ENCODE measurements at regions not wholly inside any gene's neighbourhood (a gene's known extent, or its start where the extent isn't known, plus 50 kb on each side); places are given as distances from the start of the nearest gene placed in this dataset.

DNA sequence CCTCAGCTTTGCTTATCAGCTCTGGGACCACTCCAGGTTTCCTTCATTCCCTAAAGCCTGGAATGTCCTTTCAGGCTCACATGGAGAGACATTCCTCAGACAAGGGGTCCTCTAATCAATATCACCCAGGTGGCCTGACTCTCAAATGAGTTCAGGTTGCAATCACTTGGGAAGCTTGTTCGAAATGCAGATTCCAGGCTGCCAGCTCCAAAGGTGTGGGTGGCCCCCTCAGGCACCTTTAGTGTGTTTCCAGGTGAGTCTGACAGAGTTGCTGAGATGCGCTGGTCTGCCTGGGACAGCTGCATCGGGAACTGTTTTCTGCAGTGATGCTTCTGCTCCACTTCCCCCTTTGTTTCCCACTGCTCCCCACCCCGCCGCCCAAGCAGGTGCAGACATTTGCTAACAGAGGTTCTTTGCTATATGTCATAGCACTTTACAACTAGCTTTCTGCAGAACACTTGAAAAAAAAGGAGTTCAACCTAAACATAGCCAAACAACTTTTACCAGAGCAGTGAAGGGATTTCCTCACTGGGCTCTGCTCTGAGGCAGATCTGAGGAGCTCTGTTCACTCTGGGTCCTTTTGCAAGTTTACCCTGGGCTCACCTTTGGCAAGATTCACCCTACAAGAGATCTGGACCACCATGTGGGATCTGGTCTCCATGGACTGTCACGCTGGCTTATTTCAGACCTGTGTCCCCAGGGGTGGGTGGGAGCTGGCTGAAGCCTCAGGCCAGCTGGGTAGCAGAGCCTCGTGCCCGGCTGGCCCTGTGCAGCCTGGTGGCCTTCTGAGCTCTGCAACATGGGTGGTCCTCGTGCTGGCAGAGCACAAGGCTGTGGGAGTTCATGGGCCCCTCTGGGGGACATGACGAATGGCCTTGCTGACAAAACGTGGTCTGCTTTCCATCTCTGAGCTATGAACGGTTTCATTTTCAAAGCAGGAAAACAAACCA lies 539.6 kb downstream of the CCDC171 start:
- no peak for TF ChIP-seq CTCF (IDR thresholded peaks at IDR 0.05; ENCODE audit: borderline replicate concordance, insufficient read depth, low read depth, low read length)
- H3K4me3 ChIP-seq (ENCODE audit: low read depth, low read length), result no peak overlapping the region

DNA sequence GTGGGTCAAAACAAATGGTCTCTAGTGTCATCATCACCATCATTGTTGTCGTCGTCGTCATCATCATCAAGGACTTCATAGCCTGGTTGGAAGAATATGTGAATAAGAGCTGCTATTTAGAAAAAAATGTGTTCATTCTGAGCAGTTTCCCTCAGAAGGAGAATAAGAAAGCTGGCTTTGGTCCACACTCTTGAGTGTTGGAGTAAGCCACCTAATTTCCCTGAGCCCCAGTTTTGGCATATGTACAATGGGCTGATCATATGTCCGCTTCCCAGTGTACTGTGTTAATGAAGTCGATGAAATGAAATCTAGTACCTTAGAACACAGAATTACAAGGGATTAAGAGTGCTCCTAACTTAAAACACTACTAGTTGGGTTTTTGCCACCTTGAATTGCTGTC lies 545.5 kb downstream of the CCDC171 start:
- TF ChIP-seq CTCF (IDR thresholded peaks at IDR 0.05; ENCODE audit: borderline replicate concordance, insufficient read depth, low read depth, low read length), result no peak
- H3K4me3 ChIP-seq (ENCODE audit: low read depth, low read length), result no peak overlapping the region

GRCh38 chr9:16099732-16100536 lies 547.1 kb downstream of the CCDC171 start:
- no peak overlapping the region for H3K4me3 ChIP-seq (ENCODE audit: low read depth, low read length)
- TF ChIP-seq CTCF (IDR thresholded peaks at IDR 0.05; ENCODE audit: borderline replicate concordance, insufficient read depth, low read depth, low read length), result no peak

DNA sequence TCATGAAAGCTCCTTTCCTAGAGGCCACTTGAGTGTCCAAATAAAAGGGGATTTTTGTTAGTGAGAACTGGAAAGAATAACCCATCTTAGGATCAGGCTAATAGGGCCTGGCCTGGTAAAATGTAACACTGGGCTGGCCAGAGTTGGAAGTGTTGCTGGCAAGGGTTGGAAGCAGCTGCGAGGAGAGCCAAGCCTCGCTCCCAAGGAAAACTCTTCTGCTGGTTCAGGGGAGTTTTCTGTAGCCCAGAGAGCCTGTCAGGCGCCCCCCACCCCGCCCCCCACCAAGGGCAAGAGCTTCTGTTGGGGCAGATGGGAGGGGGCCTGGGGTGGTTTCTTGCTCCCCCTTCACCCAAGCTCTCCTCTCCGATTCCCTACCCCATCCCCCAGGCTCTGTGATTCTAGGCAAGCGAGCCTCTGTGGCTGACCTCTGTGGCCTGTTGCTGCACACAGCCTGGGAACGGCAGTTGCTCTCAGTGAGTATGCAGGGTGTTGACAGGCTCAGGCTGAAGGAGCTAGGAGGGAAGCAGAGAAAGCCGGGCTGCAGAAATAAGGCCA lies 547.8 kb downstream of the CCDC171 start:
- TF ChIP-seq CTCF (IDR thresholded peaks at IDR 0.05; ENCODE audit: borderline replicate concordance, insufficient read depth, low read depth, low read length), result no peak
- H3K4me3 ChIP-seq (ENCODE audit: low read depth, low read length), result no peak overlapping the region

DNA sequence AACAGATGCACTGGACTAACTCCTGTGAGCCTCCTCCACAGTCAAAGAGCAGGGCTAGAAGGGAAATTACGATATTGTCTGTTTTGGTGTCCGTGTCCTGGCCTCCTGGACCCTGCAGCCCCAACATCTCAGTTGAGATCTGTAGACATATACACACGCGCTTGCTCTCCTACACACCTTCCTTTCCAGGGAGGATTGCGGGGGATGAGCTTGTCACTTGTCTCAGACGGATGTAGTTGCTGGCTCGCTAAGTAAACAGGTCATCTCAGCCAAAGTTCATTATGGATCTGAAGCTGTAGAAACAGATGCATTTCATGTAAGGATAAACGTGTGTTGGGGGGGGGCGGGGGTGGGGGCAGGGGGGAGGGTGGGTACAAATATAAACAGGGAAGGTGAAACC lies 549.3 kb downstream of the CCDC171 start:
- H3K4me3 ChIP-seq (ENCODE audit: low read depth, low read length), result no peak overlapping the region
- TF ChIP-seq CTCF (IDR thresholded peaks at IDR 0.05; ENCODE audit: borderline replicate concordance, insufficient read depth, low read depth, low read length), result no peak

DNA sequence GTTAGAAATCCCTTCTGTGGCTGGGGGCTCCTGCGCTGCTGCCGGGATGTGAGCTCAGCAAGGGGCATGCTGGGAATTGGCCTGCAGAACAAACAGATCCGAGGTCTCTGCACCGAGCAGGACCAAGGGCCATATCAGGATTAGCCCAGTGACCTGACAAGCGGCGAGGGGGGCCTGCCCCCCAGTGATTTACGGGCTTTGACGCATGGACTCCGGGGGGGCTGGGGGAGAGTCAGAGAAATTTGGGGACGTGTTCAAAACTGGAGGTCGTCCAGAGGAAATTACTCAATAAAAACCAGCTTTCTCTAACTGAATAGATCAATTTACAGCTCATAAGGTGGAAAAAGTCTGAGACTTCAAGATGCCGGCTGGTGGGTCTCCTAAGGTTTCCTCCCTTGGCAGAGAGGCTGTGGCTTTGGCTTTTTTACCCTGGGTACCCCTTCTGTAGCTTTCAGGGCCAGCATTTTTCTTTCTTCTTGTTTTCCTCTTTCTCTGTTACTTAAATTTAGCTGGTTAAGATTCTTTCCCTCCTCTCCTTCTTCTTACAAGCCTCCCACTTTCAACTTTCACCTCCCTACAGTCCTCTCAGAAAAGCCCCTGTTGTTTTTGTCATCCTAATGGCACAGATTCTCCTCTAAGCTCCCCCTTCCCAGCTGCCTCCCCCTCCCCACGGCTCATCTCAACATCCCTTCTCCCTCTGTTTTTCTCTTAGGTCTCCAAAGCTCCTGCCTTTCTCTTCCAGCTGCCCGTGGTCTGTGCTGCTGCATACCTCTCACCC lies 551.0 kb downstream of the CCDC171 start:
- H3K4me3 ChIP-seq (ENCODE audit: low read depth, low read length), result no peak overlapping the region
- no peak for TF ChIP-seq CTCF (IDR thresholded peaks at IDR 0.05; ENCODE audit: borderline replicate concordance, insufficient read depth, low read depth, low read length)

Measured in GM12875 (cell line).